HG03457 (cell line): ENCODE measurements at regions not wholly inside any gene's neighbourhood (a gene's known extent, or its start where the extent isn't known, plus 50 kb on each side); places are given as distances from the start of the nearest gene placed in this dataset.

Experiments used
- ATAC-seq: cut with Tn5 transposase; IDR thresholded peaks from one replicate; pipeline ENCODE4 v1.9.1; 2021; ENCODE audit warnings: moderate number of reproducible peaks; ENCODE audit not compliant: unreplicated experiment

DNA sequence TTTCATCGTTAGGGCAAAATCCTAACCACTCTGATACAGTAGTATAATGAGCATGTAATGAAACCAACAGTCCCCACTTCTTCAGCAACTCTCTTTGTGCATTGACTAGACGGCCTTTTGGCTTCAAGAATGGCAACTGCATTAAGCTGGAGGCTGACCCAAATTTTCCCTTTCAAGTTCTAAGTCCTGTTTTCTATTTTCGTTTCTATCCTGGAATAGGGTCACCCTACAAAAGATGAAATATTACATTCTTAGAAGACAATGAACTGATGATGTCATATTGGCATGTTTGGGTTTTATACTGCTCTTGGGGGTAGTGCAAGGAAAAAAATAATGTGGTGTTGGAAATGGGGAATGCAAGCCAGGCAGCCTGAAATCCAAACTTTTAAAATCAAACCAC lies 254.4 kb downstream of the ETAA1 start:
- ATAC-seq = no peak

DNA sequence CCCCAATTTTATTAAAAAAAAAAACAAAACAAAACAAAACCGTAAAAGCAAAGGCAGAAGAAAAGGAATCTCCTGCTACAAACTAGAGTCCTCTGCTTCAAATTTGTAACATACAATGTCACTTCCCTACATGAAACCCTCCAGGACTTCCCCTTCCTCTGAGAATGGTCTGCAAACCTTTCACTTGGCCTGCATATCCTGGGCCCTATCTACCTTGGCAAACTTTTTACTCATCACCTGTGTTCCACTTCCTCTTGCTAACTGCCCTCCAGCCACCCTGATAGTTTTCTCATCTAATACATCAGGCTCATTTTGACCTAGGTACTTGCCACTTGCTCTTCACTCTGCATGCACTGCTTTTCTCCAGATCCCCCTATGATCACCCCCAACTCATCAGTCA lies 255.5 kb downstream of the ETAA1 start:
- no peak for ATAC-seq

DNA sequence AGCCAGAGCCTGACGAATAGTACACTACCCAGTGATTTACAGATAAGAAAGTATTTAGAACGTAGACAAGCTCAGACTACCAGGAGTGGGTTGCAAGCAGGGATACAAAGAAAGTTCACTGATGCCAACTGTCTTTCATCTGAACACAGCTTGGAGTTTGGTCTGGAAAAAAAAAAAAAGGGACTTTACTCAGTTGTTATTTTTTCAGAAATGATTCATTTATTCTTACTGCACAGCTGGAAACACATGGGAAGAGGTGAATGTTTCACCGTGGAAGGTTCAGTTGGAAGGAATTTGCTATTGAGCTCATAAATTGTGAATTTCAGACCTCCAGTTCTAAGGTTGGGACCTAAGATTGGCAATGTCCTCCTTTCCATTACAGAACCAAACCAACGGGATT lies 259.7 kb downstream of the ETAA1 start:
- no peak for ATAC-seq

DNA sequence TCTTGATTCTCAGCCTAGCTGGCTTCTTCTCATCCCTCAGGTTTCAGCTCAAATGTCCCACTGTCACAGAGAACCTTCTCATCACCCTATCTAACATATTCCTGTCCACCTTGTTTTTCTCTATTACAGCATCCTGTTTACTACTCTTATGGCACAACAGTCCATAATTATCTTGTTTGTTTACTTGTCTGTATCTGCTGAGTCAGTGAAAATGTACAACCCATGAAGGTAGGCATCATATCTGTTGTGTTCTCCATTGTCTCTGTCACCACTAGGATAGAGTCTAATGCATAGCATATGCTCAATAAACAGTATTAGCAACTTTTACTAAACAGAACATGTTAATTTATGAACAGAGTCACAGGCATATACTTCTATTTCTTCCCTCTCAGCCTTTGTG lies 261.7 kb downstream of the ETAA1 start:
- no peak for ATAC-seq

DNA sequence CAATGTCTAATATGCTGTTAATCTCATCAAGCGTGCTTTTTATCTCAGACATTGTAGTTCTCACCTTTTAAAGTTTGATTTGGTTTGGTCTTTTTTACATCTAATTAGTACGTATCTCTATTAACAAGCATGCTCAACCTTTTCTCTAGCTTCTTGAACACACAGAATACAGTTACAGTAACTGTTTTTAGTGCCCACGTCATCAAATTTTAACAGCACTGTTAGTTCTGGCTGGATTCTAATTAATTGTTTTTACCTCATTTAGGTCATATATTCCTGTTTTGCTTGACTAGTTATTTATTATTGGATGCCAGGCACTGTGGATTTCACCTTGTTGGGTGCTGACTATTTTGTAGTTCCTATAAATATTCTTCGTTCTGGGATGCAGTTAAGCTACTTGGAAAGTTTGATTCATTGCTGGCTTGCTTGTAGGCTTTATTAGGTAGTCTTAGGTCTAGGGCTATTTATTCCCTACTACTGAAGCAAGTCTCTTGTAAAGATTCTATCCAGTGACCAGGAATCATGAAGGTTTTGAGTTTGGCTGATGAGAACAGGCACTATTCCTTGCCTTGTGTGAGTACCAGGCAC lies 263.0 kb downstream of the ETAA1 start:
- no peak for ATAC-seq

DNA sequence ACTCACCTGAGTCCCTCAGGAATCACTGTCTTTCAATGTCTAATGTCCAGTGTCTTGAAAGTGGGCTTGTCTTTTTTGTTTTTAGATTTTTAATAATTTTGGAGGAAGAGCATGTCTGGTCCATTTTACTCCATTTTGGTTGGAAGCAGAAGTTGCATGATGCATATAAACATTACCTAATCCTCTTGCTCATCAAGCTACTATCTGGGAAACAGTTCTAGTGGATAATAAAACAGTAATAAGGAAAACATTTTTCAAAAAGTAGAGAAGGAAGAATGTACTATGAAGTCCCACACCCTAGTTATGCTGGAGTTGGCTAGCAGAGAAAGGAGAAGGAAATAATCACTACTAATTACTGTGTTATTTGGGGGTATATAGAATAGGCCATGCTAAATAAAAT lies 263.7 kb downstream of the ETAA1 start:
- no peak for ATAC-seq

DNA sequence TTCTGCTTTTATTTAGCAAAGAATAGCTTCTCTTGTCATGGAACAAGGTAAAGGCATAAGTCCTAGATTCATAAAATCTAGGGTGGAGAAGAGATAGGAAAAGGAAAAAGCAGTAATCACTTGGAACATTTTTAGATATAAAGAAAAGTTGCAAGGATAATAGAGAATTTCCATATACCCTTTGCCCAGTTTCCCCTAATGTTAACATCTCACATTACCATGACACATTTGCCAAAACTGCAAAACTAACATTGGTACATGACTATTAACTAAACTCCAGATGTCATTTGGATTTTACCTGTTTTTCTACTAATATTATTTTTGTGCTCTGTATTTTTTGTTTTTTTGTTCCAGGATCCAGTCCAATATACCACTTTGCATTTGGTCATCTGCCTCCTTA lies 265.1 kb downstream of the ETAA1 start:
- ATAC-seq = no peak

DNA sequence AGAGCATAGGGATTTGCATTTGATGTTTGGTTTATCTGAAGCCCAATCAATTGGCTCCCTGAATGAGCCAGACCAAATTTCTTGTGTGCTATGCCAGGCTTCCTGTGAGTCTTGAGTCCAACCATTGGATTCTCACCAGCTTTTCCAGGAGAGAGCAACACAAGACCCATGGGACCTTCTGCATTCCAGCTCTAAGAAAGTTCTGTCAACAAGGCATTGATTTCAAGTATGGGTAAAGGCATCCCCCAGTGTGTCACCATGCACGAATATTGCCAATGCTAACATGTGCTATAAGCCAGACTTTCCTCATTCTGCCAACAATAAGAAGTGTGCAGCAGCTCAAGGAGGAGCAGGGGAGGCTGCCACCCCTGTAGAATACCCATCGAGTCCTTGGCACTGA lies 266.6 kb downstream of the ETAA1 start:
- ATAC-seq = no peak

DNA sequence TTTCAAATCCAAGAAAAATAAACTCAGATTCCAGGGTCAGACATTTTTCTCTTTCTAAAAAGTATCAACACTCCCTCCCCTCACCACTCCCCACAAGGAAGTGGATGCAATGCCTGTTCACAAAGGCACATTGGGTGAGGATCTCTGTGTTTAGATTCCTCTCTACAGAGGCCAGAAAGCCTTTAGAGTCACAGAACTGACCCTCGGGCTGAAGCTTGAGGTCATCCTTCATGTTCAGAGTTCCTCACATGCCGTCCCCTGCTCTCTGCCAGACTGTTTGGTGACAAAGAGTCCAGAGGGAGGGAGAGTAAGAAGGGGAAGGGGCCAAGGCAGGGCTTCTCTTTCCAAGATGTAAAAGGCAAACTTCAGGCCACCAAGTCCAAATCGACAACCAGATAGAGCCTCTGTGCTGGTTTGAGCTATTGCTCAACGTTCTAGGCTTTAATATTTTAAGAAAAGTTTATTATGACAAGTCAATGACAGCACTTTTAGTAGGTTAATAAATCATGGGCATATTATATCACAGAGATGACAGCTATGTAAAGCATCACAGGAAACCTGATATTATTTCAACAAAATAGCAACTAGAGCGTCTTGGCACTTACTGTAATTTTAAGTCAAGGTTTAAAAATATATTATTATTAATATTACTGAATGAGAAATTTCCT lies 269.4 kb downstream of the ETAA1 start:
- no peak for ATAC-seq

DNA sequence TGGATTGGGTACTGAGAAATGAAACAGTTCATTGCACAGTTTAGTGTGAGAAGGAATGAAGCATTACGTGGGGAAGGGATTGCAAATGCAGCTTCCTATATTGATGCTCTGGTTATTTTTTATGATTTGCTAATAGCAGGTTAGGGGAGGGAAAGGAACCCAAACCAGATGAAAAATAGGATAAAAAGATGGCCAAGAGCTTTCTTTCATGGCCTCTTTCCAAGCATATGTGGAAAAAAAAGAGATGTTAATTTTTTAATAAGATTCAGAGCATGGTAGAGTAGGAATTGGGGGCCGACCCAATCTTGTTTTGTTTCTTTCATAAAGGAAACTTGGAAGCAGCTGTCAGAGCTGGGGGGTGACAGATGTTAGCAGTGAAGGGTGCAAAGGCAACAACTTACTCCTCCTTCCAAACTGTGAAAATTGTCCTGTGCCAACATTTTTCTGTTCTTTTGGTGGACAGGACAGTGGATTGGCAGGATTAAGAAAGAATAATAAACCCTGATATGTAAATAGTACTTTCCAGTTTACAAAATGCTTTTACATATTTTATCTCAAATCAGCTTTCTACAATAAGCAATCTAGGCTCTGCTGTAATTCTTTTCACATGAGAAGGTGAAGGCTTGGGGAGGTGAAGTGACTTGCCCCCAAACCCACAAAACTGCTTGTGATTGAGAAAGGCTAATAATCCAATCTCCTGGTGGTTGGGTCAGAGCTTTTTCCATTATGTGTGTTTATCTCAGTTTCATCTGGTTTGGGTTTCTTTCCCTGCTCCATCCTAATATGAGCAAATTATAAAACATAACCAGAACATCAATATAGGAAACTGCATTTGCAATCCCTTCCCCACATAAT lies 270.1 kb downstream of the ETAA1 start:
- no peak for ATAC-seq

DNA sequence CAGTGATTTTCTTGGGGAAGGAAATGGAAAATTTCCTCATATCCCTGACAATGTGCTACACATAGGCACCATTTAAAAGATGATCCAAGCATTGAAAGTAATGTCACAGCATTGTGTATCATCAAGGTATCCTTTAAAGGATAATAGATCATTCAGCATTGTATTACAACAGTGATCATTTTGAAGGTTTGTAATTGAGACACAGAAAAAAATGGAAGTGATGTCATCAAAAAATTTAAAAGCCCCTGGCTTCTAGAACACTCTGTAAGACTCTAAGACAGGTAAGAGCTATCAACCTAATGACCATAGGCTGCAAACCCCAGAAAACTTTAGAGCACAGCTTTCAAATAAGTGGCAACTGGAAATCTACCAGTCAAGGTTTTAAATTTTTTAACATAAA lies 271.4 kb downstream of the ETAA1 start:
- no peak for ATAC-seq

DNA sequence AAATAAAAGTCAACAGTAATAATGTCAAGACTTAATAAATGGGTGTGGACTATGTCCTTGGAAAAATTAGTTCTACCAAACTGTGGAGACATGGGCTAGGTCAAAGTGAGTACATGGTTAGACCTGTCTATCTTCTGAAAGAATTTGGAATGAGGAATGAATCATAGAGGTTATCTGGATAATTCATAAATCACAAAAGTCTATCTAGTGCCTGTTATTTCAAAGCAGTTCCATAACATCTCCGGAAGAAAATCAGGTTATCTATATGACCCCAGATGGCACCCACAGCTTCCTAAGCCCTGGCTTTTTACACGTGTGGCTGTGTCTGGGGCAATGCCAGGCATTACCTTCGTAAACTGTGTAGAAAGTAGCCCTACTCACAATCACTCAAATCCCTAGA lies 272.0 kb downstream of the ETAA1 start:
- ATAC-seq = no peak

DNA sequence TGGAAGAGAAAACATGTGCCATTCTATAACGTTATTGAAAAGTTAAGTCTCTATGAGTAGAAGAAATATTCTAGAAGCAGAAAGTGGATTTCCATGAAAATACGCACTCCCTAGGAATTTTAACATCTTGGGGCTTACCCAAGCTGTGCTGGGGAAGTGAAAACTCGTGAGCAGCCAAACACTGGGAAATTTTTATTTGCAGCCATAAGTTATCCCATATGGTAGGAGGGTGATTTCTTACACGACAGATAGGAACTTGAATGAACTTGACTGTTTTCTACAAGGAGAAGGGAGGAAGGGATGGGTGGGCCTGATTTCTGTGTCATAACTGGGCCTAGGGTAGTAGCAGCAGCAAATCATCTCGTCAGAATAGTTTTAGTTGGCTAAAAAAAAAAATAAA lies 272.6 kb downstream of the ETAA1 start:
- no peak for ATAC-seq

DNA sequence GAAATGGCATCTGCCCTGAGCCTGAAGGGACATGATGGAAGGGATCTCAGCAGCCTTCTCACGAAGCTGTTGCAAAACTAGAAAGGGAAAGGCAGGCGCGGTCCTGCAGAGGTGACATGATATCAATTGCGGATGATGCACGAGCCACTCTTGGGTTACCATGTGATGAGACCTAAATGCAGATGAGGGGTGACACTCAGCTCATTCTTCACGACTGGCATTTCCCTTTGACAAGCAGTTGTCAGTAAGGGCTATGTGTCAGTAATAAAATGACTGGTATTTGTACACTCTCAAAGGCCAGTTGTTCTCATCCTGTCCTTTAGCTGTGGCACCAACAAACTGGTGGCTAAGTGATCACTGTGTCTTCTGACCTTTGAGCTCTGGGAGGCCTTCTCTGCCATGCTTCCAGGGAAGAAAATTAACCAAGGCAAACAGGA lies 273.6 kb downstream of the ETAA1 start:
- no peak for ATAC-seq

DNA sequence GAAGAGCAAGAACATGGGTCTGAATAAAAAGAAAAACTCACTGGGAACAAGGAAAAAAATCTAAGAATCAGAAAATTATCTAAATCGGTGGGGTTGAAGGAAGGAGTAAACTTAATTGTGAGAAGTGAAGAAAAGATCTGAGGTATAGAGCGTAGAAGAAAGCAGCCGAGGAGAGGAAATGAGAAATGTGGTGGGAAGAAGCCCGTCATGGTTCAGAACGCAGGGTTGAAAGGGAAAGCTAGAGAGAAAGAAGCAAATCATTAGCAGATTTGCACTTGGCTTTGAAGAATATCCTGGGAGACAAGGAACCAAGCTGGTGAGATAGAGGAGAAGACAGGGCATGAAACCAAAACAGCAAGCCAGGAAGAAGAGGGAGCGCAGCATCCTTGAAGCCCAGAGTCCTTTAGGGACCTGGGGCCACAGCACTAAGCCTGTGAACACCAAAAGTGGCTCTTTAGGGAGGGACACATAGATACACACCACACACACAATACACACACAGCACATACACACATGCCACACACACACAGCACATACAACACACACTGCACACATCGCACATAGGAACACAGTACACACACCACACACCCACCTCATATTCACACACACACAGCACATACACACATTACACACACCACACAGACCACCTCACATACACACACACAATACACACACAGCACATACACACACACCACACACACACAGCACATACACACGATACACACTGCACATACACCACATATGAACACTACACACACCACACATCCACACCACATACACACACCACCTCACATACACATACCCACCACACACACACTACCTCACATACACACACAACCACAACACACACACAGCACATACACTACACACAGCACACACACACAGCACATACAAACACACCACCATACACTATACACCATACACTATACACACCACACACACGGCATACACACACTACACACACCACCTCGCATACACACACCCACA lies 274.6 kb downstream of the ETAA1 start:
- ATAC-seq = no peak

DNA sequence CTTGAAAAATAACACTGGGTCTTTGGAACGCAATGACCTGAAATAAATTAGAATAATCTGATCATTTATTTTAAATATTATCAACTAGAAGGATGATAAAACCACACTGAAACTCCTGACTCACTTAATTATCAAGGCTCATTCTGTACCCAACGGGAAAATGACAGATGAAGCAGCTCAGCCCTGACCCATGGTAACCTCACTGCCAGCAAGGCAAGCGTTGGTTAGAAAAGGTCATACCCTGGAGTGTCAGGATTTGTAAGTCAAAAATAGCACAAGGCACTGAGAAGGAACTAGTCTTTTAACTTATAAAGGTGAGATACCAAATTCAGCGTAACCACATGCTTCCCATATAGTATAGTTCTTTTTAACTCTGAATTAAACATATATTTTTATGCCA lies 277.5 kb downstream of the ETAA1 start:
- no peak for ATAC-seq

DNA sequence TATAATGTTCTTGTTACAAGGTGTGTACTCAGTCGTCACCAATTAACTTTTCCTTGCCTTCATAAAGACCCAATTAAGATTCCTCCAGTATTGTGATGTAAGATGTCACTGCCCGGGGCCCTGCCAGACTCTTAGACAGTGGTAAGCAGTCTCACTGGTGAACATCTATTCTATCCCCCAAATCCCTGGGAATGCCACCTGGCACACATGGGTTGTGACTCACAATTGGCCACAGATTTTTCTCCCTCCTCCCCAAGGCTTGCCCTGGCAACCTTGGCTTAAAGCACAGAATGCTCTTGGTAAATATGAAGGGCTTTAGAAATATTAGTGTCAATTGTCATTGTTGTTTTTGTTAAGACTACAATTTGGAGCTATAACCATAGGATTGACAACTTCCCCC lies 287.9 kb downstream of the ETAA1 start:
- ATAC-seq = no peak

DNA sequence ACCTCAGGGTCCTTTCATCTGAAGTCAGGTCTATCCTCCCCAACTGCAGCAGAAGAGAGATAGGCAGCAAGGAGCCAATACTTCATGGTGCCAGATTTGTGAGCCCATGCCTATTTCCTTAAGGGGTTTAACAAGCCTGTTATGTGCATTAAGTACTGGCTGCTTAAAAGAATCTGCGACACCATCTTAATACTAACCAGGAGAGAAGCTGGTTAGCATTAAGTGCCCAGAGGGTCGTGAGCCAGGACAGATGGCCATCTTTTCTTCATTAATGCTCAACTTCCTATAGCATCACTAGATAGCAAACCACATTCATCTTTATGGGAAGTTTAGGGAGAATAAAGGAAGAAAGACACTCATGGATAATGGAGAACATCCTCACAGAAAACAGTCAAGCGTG lies 289.1 kb downstream of the ETAA1 start:
- no peak for ATAC-seq

DNA sequence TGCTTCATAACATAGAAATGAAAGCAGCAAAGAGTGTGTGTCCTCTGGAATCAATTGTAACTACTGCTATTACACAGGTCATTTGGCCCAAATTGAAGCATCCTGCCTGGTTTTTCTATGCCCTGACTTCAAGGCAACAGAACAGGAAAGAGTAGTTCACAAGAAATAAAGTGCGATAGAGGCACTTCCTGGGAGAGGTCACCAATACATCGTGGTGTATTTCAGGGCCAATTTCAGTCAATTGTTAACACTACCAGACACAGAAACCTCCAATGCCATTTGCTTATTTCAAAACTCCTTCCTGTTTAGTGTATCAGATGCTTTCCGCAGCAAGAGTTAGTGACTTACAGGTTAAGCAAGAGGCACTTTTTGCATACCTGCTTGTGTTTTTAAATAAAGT lies 292.1 kb downstream of the ETAA1 start:
- ATAC-seq = no peak

DNA sequence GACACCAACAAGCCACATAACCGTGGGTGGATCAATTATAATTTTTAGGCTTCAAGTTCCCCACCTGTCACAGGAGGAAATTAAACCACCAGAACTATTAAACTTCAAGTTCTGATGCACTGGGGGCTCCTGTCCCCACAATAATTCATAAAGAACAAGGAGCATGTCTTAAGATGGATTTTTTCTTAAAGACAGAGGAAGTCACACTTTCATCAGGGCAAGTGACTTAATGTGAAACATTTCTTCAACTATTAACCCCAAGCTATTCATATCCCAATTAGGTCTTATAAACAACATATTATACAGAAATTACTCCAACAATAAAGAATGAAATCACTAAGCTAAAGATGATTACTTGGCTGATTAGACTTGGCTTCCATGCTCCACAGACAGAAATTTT lies 292.5 kb downstream of the ETAA1 start:
- no peak for ATAC-seq

DNA sequence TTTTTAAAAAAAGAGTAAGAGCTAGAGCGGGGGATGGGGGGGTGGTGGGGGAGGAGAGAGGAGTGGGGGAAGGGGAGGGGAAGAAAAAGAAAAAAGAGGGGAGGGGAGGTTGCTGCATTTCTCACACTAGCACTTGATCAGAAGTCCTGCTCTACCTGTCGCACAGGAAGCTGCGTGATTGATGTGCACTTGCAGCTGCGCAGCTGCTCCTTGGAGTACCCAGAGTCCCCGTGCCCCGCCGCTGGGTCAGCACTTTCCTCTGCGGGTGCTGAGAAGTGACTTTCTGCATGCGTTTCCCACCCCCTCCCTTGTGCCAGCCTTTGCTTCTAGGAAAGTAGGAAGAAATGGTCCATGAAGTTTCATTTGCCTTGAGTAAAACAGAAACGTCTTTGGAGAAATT lies 297.3 kb downstream of the ETAA1 start:
- no peak for ATAC-seq
